H1 (cell line): ENCODE measurements at regions not wholly inside any gene's neighbourhood (a gene's known extent, or its start where the extent isn't known, plus 50 kb on each side); places are given as distances from the start of the nearest gene placed in this dataset.

Source experiments
- CTCF ChIP-seq, 3 experiments: IDR thresholded peaks; 1 replicate in 2 of 3; 2 replicates in 1 of 3; pipeline versions ENCODE4 v1.5.1 to v1.6.1; 2011; ENCODE audit warnings: low read length in 3 of 3, mild to moderate bottlenecking in 3 of 3, inconsistent platforms in 2 of 3, low read depth in 1 of 3, moderate library complexity in 1 of 3; ENCODE audit not compliant: insufficient read depth in 1 of 3; ENCODE audit errors: control extremely low read depth in 1 of 3
- EP300 ChIP-seq, 2 experiments: IDR thresholded peaks; 1 replicate in 1 of 2; 2 replicates in 1 of 2; pipeline ENCODE4 v1.6.1; 2011 to 2012; ENCODE audit warnings: low read depth in 2 of 2, low read length in 2 of 2, mild to moderate bottlenecking in 2 of 2, borderline replicate concordance in 1 of 2, inconsistent platforms in 1 of 2, moderate library complexity in 1 of 2
- SP1 ChIP-seq: IDR thresholded peaks from 2 replicates; pipeline ENCODE4 v1.6.1; 2011; ENCODE audit warnings: low read depth, low read length

- TF ChIP-seq CTCF (IDR thresholded peaks at IDR 0.05; ENCODE audit: control extremely low read depth in 1 of 3, insufficient read depth in 1 of 3, low read depth in 1 of 3, low read length in 3 of 3) (no peak), SP1 (no peak), EP300 (IDR thresholded peaks at IDR 0.05; ENCODE audit: borderline replicate concordance in 1 of 2, low read depth in 2 of 2, low read length in 2 of 2) (no peak)
Measured at GRCh38 chr20:5265662-5265985, 51.1 kb downstream of the PROKR2 start.
